GM23338 (cell line): ENCODE measurements at regions not wholly inside any gene's neighbourhood (a gene's known extent, or its start where the extent isn't known, plus 50 kb on each side); places are given as distances from the start of the nearest gene placed in this dataset.
"Not testable (repeated sequence)": the region's sequence is repeated elsewhere in the genome, so short reads cannot be mapped to it uniquely, and the experiment has no call there.

Experiments
- ATAC-seq: fragments of 200-7000 bp; cut with Tn5 transposase; 3 replicates; pipeline ENCODE4 v1.9.1; 2020
- DNase-seq: peaks from one replicate; pipeline ENCODE4 v3.0.0-alpha.2; 2015; ENCODE audit warnings: low spot score
- H2AFZ ChIP-seq: fragments of 200-600 bp; sonication (generic); 2 replicates; pipeline ENCODE4 v1.8.0; 2016; ENCODE audit warnings: antibody characterized with exemption, mild to moderate bottlenecking, moderate library complexity
- H3F3A ChIP-seq: fragments of 200-600 bp; sonication (generic); replicated peaks from 2 replicates; pipeline ENCODE4 v1.8.0; 2017; ENCODE audit warnings: antibody characterized with exemption, mixed run types, low read depth
- H3K27ac ChIP-seq: fragments of 200-600 bp; sonication (generic); 2 replicates; pipeline ENCODE4 v1.6.1; 2016; ENCODE audit warnings: low read depth
- H3K27me3 ChIP-seq: fragments of 200-600 bp; sonication (generic); 2 replicates; pipeline ENCODE4 v1.8.0; 2016; ENCODE audit warnings: mild to moderate bottlenecking, mixed run types, moderate library complexity; ENCODE audit not compliant: insufficient read depth
- H3K36me3 ChIP-seq: fragments of 200-600 bp; sonication (generic); 2 replicates; pipeline ENCODE4 v1.8.0; 2016; ENCODE audit warnings: mild to moderate bottlenecking; ENCODE audit not compliant: insufficient read depth
- H3K4me1 ChIP-seq: fragments of 200-600 bp; sonication (generic); 2 replicates; pipeline ENCODE4 v1.8.0; 2016; ENCODE audit warnings: mild to moderate bottlenecking, moderate library complexity; ENCODE audit not compliant: insufficient read depth
- H3K4me2 ChIP-seq: fragments of 200-600 bp; sonication (generic); 2 replicates; pipeline ENCODE4 v1.7.1; 2017; ENCODE audit warnings: mixed run types
- H3K4me3 ChIP-seq: fragments of 200-600 bp; sonication (generic); 2 replicates; pipeline ENCODE4 v1.6.1; 2016; ENCODE audit warnings: mixed run types
- H3K79me2 ChIP-seq: fragments of 200-600 bp; sonication (generic); replicated peaks from 2 replicates; pipeline ENCODE4 v1.8.0; 2017; ENCODE audit warnings: mild to moderate bottlenecking; ENCODE audit not compliant: insufficient read depth
- H3K9me2 ChIP-seq: fragments of 200-600 bp; sonication (generic); 2 replicates; pipeline ENCODE4 v1.8.0; 2017; ENCODE audit not compliant: insufficient read depth
- H4K20me1 ChIP-seq: fragments of 200-600 bp; sonication (generic); replicated peaks from 2 replicates; pipeline ENCODE4 v1.8.0; 2017; ENCODE audit warnings: mild to moderate bottlenecking; ENCODE audit not compliant: insufficient read depth
- H3K27ac Mint-ChIP-seq: 2 replicates; pipeline ENCODE4 v1.8.0; 2020; ENCODE audit warnings: inconsistent platforms, mild to moderate bottlenecking, moderate library complexity, mixed read lengths
- H3K27me3 Mint-ChIP-seq: 3 replicates; pipeline ENCODE4 v1.8.0; 2022; ENCODE audit warnings: low read depth, mild to moderate bottlenecking, moderate library complexity, mixed read lengths, inconsistent platforms; ENCODE audit not compliant: insufficient read depth, poor library complexity
- H3K36me3 Mint-ChIP-seq: 3 replicates; pipeline ENCODE4 v1.8.0; 2021; ENCODE audit warnings: low read depth, mild to moderate bottlenecking, inconsistent platforms, moderate library complexity, mixed read lengths
- H3K4me1 Mint-ChIP-seq: 3 replicates; pipeline ENCODE4 v1.8.0; 2020; ENCODE audit warnings: mild to moderate bottlenecking, inconsistent platforms, mixed read lengths
- H3K4me3 Mint-ChIP-seq: 3 replicates; pipeline ENCODE4 v1.8.0; 2021; ENCODE audit warnings: moderate library complexity, mild to moderate bottlenecking, inconsistent platforms, mixed read lengths
- H3K9me3 Mint-ChIP-seq: 3 replicates; pipeline ENCODE4 v1.8.0; 2020; ENCODE audit warnings: moderate library complexity, mild to moderate bottlenecking, inconsistent platforms, mixed read lengths
- CREB1 ChIP-seq: fragments of 250-450 bp; sonication (Bioruptor Pico); IDR thresholded peaks from 2 replicates; pipeline ENCODE4 v1.5.0; 2020; ENCODE audit warnings: low read depth, mild to moderate bottlenecking, moderate library complexity
- EZH2phosphoT487 ChIP-seq: fragments of 200-600 bp; sonication (generic); IDR thresholded peaks from one replicate; pipeline ENCODE4 v1.8.1; 2018; ENCODE audit warnings: antibody characterized with exemption; ENCODE audit not compliant: unreplicated experiment
- JUNB ChIP-seq: IDR thresholded peaks from one replicate; pipeline ENCODE4 v1.6.1; 2016; ENCODE audit warnings: antibody characterized with exemption; ENCODE audit not compliant: unreplicated experiment
- NANOG ChIP-seq: IDR thresholded peaks from 2 replicates; pipeline ENCODE4 v1.6.1; 2016; ENCODE audit warnings: antibody characterized with exemption, borderline replicate concordance
- POLR2AphosphoS5 ChIP-seq: IDR thresholded peaks from 2 replicates; pipeline ENCODE4 v1.6.1; 2016; ENCODE audit warnings: antibody characterized with exemption, low read depth
- STAT1 ChIP-seq: IDR thresholded peaks from one replicate; pipeline ENCODE4 v1.6.1; 2016; ENCODE audit warnings: antibody characterized with exemption; ENCODE audit not compliant: unreplicated experiment
- ZNF114 ChIP-seq: fragments of 250-450 bp; sonication (Bioruptor Pico); IDR thresholded peaks from 2 replicates; pipeline ENCODE4 v1.5.0; 2020; ENCODE audit warnings: mild to moderate bottlenecking, moderate library complexity
- ZNF331 ChIP-seq: fragments of 250-450 bp; sonication (Bioruptor Pico); IDR thresholded peaks from 2 replicates; pipeline ENCODE4 v1.5.0; 2020; ENCODE audit warnings: low read depth, mild to moderate bottlenecking, moderate library complexity
- TF ChIP-seq, protein P1 (sequence below), 2 experiments: fragments of 200-600 bp in 1 of 2; sonication (generic) in 1 of 2; conservative IDR thresholded peaks; 2 replicates each; pipeline versions ENCODE4 v1.5.1 to v1.6.1; 2016 to 2017; ENCODE audit warnings: antibody characterized with exemption in 2 of 2, low read depth in 2 of 2, mild to moderate bottlenecking in 2 of 2, moderate library complexity in 1 of 2
- TF ChIP-seq, protein P2 (sequence below): fragments of 250-450 bp; sonication (Bioruptor Pico); IDR thresholded peaks from 2 replicates; pipeline ENCODE4 v1.5.0; 2020; ENCODE audit warnings: mild to moderate bottlenecking, moderate library complexity

DNA sequence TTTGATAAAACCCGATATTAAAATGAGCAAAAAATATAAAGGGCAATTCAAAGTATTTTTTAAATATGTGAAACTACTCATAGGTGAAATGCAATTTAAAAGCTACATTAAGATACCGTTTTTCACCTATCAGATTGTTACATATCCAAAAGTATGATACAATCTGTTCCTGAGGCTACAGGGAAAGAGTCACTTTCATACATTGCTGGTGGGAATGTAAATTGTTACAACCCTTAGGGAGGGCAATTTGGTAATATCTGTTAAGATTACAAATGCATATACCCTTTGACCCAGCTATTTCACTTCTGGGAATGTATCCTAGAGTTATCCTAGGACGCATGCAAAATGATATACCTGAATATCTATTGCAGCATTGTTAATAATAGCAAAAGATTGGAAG is 132.1 kb downstream of the BLID start (continued):
- TF ChIP-seq, protein P1, sequence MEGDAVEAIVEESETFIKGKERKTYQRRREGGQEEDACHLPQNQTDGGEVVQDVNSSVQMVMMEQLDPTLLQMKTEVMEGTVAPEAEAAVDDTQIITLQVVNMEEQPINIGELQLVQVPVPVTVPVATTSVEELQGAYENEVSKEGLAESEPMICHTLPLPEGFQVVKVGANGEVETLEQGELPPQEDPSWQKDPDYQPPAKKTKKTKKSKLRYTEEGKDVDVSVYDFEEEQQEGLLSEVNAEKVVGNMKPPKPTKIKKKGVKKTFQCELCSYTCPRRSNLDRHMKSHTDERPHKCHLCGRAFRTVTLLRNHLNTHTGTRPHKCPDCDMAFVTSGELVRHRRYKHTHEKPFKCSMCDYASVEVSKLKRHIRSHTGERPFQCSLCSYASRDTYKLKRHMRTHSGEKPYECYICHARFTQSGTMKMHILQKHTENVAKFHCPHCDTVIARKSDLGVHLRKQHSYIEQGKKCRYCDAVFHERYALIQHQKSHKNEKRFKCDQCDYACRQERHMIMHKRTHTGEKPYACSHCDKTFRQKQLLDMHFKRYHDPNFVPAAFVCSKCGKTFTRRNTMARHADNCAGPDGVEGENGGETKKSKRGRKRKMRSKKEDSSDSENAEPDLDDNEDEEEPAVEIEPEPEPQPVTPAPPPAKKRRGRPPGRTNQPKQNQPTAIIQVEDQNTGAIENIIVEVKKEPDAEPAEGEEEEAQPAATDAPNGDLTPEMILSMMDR (conservative IDR thresholded peaks at IDR 0.05; ENCODE audit: low read depth in 2 of 2), result no peak
- no peak for TF ChIP-seq ZNF114 (CRISPR knock-in tag)
- no peak for TF ChIP-seq STAT1

DNA sequence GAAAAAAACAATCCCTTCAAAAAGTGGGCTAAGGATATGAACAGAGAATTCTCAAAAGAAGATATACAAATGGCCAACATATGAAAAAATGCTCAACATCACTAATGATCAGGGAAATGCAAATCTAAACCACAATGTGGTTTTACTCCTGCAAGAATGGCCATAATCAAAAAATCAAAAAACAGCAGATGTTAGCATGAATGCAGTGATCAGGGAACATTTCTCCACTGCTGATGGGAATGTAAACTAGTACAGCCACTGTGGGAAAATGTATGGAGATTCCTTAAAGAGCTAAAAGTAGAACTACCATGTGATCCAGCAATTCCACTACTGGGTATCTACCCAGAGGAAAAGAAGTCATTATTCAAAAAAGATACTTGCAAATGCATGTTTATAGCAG is 138.1 kb downstream of the BLID start:
- H3K36me3 ChIP-seq, H3K27ac ChIP-seq, H2AFZ ChIP-seq, ATAC-seq, H3K4me1 Mint-ChIP-seq, H3K27me3 ChIP-seq, H3K4me2 ChIP-seq, DNase-seq, H3K27ac Mint-ChIP-seq, H3K79me2 ChIP-seq, H3K4me1 ChIP-seq, H3K4me3 Mint-ChIP-seq, H3K9me3 Mint-ChIP-seq, H3K4me3 ChIP-seq, H3K9me2 ChIP-seq, H3K36me3 Mint-ChIP-seq, H3F3A ChIP-seq, H3K27me3 Mint-ChIP-seq, H4K20me1 ChIP-seq: not testable (repeated sequence)

DNA sequence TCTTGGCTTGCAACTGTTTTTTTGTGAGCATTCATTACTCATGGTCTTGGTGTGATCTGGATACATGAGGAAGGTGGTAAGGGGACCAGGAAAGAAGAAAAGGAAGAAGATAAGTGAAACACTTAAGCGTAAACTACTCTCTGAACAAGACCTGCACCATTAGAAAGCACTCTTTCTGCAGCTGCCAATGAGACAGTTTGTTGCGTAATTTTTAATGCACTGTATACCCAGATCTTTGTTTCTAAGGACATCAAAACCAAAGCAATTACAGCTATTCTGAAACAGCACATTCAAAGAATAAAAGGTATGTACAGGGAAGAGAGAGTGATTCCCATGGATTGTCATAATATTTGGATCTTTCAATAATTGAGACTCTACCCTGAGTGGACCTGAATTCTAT is 147.4 kb downstream of the BLID start:
- Histone ChIP-seq H4K20me1 (no peaks in the 10 kb centered on the region), H3K4me1 (peaks cover 8% of the 10 kb centered on the region), H3K4me3 (no peak overlapping the region), H3K4me2 (no peak overlapping the region), H3K79me2 (no peaks in the 10 kb centered on the region), H3K9me2 (peaks cover 9% of the 10 kb centered on the region; the same call in 1 of the 2 replicates), H3F3A (no peaks in the 10 kb centered on the region), H3K27ac (no peak overlapping the region), H2AFZ (0 out of 2 replicates have a peak overlapping the region, but pooled peaks have one; percentile 63), H3K27me3 (no peaks in the 10 kb centered on the region), H3K36me3 (no peaks in the 10 kb centered on the region)
- no peaks in the 10 kb centered on the region for H3K36me3 Mint-ChIP-seq
- DNase-seq (no peak), ATAC-seq (no peak)
- H3K9me3 Mint-ChIP-seq, result peaks cover 9% of the 10 kb centered on the region; the same call in 1 of the 3 replicates
- H3K4me1 Mint-ChIP-seq, result peaks cover 16% of the 10 kb centered on the region
- H3K27me3 Mint-ChIP-seq, result no peaks in the 10 kb centered on the region
- H3K4me3 Mint-ChIP-seq, result no peak overlapping the region
- no peak overlapping the region for H3K27ac Mint-ChIP-seq
- TF ChIP-seq ZNF114 (CRISPR knock-in tag) (no peak), CREB1 (no peak), JUNB (no peak), STAT1 (no peak), NANOG (no peak), EZH2phosphoT487 (no peak), POLR2AphosphoS5 (no peak), ZNF331 (CRISPR knock-in tag) (no peak)
- TF ChIP-seq, protein P1 (conservative IDR thresholded peaks at IDR 0.05; ENCODE audit: low read depth in 2 of 2), result no peak
- TF ChIP-seq, protein P2, sequence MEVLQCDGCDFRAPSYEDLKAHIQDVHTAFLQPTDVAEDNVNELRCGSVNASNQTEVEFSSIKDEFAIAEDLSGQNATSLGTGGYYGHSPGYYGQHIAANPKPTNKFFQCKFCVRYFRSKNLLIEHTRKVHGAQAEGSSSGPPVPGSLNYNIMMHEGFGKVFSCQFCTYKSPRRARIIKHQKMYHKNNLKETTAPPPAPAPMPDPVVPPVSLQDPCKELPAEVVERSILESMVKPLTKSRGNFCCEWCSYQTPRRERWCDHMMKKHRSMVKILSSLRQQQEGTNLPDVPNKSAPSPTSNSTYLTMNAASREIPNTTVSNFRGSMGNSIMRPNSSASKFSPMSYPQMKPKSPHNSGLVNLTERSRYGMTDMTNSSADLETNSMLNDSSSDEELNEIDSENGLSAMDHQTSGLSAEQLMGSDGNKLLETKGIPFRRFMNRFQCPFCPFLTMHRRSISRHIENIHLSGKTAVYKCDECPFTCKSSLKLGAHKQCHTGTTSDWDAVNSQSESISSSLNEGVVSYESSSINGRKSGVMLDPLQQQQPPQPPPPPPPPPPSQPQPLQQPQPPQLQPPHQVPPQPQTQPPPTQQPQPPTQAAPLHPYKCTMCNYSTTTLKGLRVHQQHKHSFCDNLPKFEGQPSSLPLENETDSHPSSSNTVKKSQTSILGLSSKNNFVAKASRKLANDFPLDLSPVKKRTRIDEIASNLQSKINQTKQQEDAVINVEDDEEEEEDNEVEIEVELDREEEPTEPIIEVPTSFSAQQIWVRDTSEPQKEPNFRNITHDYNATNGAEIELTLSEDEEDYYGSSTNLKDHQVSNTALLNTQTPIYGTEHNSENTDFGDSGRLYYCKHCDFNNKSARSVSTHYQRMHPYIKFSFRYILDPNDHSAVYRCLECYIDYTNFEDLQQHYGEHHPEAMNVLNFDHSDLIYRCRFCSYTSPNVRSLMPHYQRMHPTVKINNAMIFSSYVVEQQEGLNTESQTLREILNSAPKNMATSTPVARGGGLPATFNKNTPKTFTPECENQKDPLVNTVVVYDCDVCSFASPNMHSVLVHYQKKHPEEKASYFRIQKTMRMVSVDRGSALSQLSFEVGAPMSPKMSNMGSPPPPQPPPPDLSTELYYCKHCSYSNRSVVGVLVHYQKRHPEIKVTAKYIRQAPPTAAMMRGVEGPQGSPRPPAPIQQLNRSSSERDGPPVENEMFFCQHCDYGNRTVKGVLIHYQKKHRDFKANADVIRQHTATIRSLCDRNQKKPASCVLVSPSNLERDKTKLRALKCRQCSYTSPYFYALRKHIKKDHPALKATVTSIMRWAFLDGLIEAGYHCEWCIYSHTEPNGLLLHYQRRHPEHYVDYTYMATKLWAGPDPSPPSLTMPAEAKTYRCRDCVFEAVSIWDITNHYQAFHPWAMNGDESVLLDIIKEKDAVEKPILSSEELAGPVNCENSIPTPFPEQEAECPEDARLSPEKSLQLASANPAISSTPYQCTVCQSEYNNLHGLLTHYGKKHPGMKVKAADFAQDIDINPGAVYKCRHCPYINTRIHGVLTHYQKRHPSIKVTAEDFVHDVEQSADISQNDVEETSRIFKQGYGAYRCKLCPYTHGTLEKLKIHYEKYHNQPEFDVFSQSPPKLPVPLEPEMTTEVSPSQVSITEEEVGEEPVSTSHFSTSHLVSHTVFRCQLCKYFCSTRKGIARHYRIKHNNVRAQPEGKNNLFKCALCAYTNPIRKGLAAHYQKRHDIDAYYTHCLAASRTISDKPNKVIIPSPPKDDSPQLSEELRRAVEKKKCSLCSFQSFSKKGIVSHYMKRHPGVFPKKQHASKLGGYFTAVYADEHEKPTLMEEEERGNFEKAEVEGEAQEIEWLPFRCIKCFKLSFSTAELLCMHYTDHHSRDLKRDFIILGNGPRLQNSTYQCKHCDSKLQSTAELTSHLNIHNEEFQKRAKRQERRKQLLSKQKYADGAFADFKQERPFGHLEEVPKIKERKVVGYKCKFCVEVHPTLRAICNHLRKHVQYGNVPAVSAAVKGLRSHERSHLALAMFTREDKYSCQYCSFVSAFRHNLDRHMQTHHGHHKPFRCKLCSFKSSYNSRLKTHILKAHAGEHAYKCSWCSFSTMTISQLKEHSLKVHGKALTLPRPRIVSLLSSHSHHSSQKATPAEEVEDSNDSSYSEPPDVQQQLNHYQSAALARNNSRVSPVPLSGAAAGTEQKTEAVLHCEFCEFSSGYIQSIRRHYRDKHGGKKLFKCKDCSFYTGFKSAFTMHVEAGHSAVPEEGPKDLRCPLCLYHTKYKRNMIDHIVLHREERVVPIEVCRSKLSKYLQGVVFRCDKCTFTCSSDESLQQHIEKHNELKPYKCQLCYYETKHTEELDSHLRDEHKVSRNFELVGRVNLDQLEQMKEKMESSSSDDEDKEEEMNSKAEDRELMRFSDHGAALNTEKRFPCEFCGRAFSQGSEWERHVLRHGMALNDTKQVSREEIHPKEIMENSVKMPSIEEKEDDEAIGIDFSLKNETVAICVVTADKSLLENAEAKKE (CRISPR knock-in tag), result no peak
